ENCODE measurements at regions not wholly inside any gene's neighbourhood (a gene's known extent, or its start where the extent isn't known, plus 50 kb on each side); places are given as distances from the start of the nearest gene placed in this dataset.

DNA sequence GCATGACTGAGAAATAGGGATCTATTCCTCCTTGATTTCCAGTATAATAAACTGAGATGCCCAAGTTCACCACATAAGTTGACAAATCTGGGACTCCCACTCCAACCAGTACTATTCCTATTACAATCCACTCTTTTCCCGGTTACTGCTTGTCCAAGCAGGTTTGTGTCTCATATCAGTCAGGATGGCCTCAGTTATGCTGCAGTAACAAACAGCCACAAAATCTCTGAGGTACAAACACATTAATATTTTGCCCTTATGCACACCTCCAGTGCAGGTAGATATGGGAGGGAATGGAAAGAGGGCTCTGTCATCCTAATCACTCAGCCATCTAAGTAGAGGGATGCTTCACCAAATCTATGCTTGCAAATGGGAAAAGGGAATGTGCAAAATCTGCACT is 207.8 kb downstream of the RAB28 start:
- TF ChIP-seq ZNF274 (IDR thresholded peaks at IDR 0.05; ENCODE audit: low read depth, low read length) (no peak), SUZ12 (IDR thresholded peaks at IDR 0.05; ENCODE audit: extremely low read depth, insufficient read depth, insufficient read length) (no peak)

All from NT2/D1 (cell line).